ENCODE measurements at regions not wholly inside any gene's neighbourhood (a gene's known extent, or its start where the extent isn't known, plus 50 kb on each side); places are given as distances from the start of the nearest gene placed in this dataset.

DNA sequence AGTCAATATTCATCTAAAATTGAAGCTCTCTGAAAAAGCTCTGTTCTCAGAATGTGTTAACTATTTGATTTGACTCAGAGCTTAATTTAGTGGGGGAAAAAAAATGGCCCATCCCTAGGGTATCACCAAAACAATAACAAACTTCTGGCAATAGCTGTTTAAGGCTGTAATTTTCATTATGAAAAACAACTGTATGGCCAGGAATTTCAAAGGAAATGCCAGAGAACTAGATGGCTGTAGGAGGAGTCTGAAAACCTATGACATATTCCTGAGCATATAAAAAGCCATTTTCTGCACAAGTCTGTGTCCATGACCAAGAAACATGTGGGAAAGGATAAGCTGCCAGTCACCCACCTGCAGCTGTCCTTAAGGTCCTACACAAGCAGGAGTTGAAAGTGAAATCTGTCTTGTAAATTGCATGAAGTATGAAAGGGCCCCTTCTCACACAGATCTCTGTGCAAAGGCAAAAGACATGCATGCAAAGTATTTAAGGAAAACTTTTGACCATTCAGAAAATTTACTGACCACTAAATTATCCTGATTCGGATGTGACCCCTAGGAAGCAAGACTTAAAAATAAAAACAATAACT, 299.1 kb downstream of the BTG1 start:
- TF ChIP-seq CTCF (IDR thresholded peaks at IDR 0.05) (no peak), POLR2AphosphoS5 (IDR thresholded peaks at IDR 0.05; ENCODE audit: low read depth, low read length) (no peak), SIN3A (IDR thresholded peaks at IDR 0.05; ENCODE audit: borderline replicate concordance, insufficient read depth, low read depth, low read length) (no peak), TCF7L2 (IDR thresholded peaks at IDR 0.05; ENCODE audit: low read depth, low read length) (no peak)
- TF ChIP-seq, protein P1, sequence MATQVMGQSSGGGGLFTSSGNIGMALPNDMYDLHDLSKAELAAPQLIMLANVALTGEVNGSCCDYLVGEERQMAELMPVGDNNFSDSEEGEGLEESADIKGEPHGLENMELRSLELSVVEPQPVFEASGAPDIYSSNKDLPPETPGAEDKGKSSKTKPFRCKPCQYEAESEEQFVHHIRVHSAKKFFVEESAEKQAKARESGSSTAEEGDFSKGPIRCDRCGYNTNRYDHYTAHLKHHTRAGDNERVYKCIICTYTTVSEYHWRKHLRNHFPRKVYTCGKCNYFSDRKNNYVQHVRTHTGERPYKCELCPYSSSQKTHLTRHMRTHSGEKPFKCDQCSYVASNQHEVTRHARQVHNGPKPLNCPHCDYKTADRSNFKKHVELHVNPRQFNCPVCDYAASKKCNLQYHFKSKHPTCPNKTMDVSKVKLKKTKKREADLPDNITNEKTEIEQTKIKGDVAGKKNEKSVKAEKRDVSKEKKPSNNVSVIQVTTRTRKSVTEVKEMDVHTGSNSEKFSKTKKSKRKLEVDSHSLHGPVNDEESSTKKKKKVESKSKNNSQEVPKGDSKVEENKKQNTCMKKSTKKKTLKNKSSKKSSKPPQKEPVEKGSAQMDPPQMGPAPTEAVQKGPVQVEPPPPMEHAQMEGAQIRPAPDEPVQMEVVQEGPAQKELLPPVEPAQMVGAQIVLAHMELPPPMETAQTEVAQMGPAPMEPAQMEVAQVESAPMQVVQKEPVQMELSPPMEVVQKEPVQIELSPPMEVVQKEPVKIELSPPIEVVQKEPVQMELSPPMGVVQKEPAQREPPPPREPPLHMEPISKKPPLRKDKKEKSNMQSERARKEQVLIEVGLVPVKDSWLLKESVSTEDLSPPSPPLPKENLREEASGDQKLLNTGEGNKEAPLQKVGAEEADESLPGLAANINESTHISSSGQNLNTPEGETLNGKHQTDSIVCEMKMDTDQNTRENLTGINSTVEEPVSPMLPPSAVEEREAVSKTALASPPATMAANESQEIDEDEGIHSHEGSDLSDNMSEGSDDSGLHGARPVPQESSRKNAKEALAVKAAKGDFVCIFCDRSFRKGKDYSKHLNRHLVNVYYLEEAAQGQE (IDR thresholded peaks at IDR 0.05; ENCODE audit: insufficient read depth in 1 of 2, low read depth in 2 of 2, low read length in 1 of 2) = no peak
- BruUV-seq (replicated peaks) = no TSS peak
- no peak for DNase-seq (ENCODE audit: low read depth, low spot score)
- Histone ChIP-seq H3K27ac (ENCODE audit: low read length) (no peak overlapping the region), H3K4me1 (ENCODE audit: control insufficient read depth, insufficient read depth, low read length) (no peaks in the 10 kb centered on the region), H3K9me3 (ENCODE audit: control insufficient read depth, insufficient read depth, low read depth, low read length) (no peaks in the 10 kb centered on the region), H3K27me3 (ENCODE audit: control insufficient read depth, insufficient read depth, low read length) (no peaks in the 10 kb centered on the region), H3K36me3 (ENCODE audit: control insufficient read depth, insufficient read depth, low read length) (no peaks in the 10 kb centered on the region), H3K4me3 (ENCODE audit: low read depth in 2 of 2, low read length in 2 of 2) (no peak overlapping the region)
- intact Hi-C loops (cut with micrococcal nuclease; ENCODE audit: unreplicated experiment) (no loop called here), in situ Hi-C loops (cut with HindIII; ENCODE audit: low pct_unique_long_range_greater_than_20kb, low sequenced_read_pairs) (no loop called here)
- CTCF ChIA-PET = no interaction called here
- POLR2A ChIA-PET = no interaction called here
- ATAC-seq = no peak

DNA sequence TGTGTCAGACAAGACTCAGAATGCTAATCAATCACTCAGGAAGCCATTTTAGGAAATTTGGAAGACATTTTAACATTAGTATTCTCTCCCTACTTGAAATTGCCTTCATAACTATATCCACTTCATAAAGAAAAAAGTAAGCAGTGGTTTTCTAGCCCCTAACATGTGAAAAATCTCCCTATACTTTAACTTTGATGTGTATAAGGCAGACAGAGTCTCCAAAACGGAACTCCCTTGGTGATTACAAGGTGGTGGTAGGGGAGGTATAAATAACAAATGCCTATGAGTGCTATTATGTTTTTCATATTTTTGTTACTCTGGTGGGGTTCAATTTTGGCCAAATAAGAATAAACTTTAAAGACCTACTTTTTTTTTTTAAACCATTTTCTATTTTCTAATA, 300.3 kb downstream of the BTG1 start:
- intact Hi-C loops (cut with micrococcal nuclease; ENCODE audit: unreplicated experiment) = no loop called here
- H3K9me3 ChIP-seq (ENCODE audit: control insufficient read depth, insufficient read depth, low read depth, low read length) = no peaks in the 10 kb centered on the region
- no peaks in the 10 kb centered on the region for H3K4me1 ChIP-seq (ENCODE audit: control insufficient read depth, insufficient read depth, low read length)
- ATAC-seq (no peak), DNase-seq (ENCODE audit: low read depth, low spot score) (no peak)
- ChIA-PET CTCF (no interaction called here), POLR2A (no interaction called here)
- H3K27me3 ChIP-seq (ENCODE audit: control insufficient read depth, insufficient read depth, low read length) = no peaks in the 10 kb centered on the region
- in situ Hi-C loops (cut with HindIII; ENCODE audit: low pct_unique_long_range_greater_than_20kb, low sequenced_read_pairs) = no loop called here
- no peak overlapping the region for H3K4me3 ChIP-seq (ENCODE audit: low read depth in 2 of 2, low read length in 2 of 2)
- TF ChIP-seq, protein P1 (IDR thresholded peaks at IDR 0.05; ENCODE audit: insufficient read depth in 1 of 2, low read depth in 2 of 2, low read length in 1 of 2) = no peak
- TF ChIP-seq CTCF (IDR thresholded peaks at IDR 0.05) = no peak
- no peak for TF ChIP-seq TCF7L2 (IDR thresholded peaks at IDR 0.05; ENCODE audit: low read depth, low read length)
- TF ChIP-seq POLR2AphosphoS5 (IDR thresholded peaks at IDR 0.05; ENCODE audit: low read depth, low read length) = no peak
- TF ChIP-seq SIN3A (IDR thresholded peaks at IDR 0.05; ENCODE audit: borderline replicate concordance, insufficient read depth, low read depth, low read length) = no peak
- no peak overlapping the region for H3K27ac ChIP-seq (ENCODE audit: low read length)
- no peaks in the 10 kb centered on the region for H3K36me3 ChIP-seq (ENCODE audit: control insufficient read depth, insufficient read depth, low read length)
- no TSS peak for BruUV-seq (replicated peaks)
